HG02885 (cell line): ENCODE measurements at regions not wholly inside any gene's neighbourhood (a gene's known extent, or its start where the extent isn't known, plus 50 kb on each side); places are given as distances from the start of the nearest gene placed in this dataset.

Experiments used
- ATAC-seq: cut with Tn5 transposase; IDR thresholded peaks from one replicate; pipeline ENCODE4 v1.9.1; 2021; ENCODE audit warnings: mild to moderate bottlenecking; ENCODE audit not compliant: unreplicated experiment, poor library complexity

DNA sequence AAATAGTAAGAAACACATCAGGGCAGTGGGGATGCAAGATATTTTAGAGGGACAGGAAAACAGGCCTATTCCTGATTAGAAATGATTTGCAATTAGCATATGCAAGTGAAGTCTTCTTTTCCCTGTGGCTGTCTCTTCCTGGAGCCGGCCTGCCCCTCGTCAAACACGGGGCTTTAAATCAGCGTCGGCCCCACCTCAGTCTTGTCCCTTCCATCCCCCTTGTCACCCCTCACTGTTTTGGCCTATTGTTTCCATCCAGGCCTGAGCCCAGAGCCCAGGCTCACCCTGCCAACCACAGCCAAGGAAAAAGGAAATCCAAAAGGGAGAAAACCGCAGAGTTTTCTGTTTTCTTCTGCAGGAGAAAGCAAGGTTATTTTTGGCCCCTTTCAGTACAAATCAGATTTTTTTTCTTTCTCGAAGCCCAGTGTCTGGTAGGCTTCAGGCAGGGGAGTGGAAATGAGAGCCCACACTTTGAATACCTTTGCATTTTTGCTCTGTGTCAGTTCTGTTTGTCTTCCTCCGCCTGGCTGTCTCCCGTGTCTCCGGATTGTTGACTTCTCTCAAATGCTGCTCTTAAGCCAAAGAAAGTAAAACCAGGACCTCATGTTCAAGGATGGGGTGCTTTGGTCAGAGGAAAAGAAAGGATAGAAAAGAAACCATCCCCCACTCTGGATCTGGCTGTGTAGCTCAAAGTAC lies 399.9 kb upstream of the CDH11 start:
- no peak for ATAC-seq

DNA sequence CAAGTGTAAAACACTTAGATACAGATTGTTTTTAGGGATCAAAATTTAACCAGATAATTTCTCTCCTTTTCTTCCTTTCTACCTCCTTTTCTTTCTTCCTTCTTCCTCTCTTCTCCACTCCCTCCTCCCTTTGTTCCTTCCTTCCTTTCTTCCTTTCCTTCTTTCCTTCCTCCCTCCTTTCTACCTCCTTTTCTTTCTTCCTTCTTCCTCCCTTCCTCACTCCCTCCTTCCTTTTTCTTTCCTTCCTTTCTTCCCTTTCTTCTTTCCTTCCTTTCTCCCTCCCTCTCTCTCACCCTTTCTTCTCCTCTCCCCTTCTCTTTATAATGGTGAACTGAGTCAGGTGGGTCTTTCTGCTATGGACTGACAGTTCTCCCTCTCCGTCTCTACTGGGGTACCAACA lies 397.5 kb upstream of the CDH11 start:
- no peak for ATAC-seq

DNA sequence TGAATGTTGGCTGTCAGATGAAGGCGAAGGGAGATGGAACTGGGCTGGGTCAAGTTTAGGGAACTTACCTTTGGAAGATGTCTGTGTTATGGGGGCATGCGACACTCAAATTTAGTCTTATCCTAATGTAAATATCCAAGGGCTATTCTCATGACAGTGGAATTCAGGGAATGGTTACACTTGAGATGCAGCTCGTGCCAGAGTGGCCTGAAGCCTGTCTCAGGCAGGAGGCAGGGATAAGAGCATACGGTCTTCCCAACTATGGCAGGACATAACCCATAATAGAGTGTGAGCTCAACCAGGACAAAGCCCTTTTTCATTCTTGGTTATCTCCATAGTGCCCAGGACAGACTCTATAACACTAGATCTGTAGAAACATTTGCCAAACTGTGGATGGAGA lies 393.3 kb upstream of the CDH11 start:
- ATAC-seq, result no peak

DNA sequence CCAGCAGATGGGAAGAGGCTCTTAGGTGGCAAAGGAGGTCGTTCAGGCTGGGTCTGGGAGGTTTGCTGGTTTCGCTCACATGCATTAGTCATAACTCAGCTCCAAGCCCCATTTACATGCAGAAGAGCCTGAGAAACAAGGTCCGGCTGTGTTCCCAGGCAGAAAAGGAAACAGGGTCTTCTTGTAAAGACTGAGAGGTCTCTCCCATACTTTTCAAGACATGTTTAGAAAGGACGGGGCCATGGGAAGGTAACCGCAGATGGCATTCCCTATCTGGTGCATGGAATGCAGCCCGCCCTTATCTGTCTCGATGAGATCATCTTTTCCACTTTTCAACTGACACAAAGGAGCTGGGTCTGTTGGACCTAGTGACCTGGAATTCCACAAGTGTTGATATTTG lies 389.0 kb upstream of the CDH11 start:
- ATAC-seq, result no peak

DNA sequence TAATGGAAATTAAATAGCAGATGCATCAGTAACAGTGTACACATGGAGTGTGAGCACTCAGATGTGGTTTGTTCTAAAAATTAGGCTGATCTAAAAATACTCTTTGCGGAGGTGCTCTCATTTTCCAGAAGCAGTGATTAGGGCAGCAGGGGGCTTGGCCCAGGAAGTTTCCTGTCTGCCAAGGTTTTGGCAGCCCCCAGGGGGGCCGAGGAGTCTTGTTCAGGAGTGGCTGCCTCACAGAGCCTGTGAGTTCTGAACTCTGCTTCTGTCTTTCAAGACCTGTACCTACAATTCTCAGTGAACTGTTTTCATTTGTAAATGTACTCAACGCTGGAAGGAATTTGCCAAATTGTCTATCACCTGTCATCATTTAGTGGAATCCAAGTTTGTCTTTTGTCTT lies 388.4 kb upstream of the CDH11 start:
- ATAC-seq, result no peak

DNA sequence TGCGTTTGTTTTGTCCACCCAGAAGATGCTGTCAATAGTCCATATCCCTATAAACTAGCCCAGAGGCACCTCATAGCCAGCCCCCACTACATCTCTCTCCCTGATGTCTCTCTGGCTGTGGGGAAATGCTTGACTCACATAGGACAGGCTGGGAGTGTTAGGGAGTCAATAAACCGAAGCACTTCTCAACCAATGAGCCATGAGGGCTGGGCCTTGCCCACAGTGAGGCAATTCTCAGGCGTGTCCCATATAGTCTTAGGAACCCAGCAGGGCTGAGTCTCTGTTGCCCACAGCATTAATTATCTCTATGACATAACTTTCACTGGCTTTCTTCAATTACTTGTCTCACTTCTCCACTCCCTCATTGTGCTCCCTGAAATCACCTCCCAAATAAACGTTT lies 387.3 kb upstream of the CDH11 start:
- ATAC-seq, result no peak

DNA sequence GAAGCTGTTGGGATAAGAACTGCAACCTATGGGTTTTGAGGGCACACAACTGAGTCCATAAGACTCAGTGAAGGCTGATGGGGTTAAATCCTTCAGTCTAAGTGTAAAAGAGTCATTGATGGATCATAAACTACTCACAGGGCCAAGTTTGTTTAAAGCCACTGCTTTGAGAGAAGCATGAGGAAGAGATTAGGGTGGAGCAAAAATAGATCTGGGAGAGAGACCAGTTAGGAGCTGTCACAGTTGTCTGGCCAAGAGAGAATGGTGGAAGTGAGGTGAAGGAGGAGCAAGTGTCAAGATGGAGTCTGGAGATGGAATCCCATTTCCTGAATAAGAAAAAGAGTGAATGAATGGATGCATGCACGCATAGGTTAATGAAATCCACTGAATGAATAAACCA lies 379.1 kb upstream of the CDH11 start:
- no peak for ATAC-seq

DNA sequence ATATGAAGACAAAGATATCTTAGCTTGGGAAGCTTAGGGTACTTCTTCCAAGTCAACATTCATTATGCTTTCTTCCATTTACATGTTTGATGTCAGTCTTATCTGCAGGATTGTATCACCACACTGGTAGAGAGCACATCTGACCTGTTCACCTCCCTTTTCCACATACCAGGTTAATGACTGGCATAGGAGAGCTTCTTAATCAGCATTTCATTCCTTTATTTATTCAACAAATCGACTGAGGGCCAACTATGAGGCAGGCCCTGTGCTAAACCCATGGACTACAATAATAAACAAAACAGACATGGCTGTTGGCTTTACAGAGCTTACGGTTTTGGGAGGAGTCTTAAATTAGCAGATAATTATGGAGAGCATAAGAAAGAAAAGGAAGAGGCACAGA lies 378.1 kb upstream of the CDH11 start:
- no peak for ATAC-seq

DNA sequence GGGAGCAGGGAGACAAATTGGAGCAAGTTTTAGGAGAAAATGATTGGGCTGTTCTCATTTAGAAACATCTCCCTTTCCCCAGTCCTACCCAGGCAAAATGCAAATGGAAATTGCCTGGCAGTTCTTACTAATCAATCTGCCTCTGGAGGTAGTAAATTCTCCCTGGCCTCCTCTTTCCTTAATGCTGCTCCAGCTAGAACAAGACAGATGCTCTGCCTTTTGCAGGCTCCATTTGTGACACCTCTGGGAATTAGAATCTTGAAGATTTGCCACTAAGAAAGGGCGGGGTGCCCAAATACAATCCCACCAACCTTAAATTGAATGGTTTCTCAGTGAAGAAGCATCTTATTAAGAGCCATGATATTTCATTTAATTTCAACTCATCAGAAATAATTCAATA lies 377.7 kb upstream of the CDH11 start:
- ATAC-seq, result no peak

DNA sequence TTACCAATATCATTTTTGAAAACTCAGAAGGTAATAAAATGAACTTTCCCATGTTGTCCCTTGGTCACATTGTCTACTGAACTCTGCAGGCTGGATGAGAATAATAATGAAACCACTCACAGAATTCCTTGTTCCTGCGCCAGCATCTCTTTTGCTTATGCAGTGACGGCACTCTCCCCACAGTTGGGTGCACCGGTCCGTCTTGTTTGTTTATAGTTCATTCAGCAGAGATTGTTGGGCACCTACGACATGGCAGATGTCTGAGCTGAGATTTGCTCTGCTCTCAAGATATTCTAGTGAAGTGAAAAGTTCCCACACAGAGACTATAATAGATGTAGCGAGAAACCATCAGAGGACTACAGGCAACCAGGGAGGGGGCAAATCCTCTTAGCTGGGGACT lies 375.7 kb upstream of the CDH11 start:
- no peak for ATAC-seq

DNA sequence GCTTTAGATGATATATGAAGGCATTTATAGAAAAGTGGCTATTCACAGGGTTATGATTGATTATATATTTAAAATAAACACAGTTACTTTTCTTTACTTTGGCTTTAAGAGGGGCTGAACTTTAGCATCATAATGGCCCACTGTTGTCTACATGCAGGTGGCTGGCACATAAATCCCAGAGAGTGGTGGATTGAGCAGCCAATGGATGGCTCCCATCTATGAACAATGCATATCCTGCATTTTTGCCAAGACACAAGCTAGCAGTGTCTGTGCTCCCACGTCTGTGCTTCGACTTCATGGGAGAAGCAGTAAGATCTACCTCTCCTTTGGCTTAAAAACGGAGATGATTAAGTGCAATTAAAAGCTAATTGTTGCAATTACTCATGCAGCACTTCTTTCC lies 373.2 kb upstream of the CDH11 start:
- ATAC-seq, result no peak

DNA sequence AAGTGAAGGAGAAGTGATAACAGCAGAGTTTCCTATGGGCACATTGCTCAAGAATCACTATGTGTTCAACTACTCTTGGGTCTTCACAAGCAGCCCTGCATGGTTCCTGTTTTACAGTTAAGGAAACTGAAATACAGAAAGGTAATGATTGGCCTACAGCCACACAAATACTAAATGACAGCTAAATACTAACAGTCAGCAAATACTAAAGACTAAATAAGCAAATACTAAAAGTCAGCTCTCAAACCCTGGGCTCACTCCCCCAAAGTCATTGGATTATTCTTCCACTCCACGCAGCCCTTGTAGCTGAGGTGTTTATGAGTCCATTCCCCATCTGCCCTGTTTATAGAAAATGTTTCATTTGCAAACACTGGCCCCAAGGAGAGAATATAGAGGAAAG lies 372.7 kb upstream of the CDH11 start:
- ATAC-seq, result no peak

DNA sequence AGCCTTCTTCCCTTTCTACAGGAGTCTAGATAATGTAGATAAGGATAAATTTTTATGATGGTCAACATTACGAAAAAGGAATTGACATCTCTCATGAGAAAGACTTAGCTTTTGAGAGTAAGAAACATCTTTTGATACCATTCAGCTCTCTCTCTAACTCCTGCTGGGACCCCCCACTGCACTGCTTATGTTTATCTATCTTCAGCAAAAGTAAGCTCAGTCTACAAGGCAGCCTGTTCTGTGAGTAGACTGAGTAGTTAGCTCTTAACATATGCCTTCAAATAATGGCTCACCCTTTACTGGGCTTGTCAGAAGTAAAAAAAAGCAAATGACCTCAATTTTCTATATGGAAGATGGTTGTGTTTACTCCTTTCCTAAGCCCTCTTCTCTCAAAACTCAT lies 372.2 kb upstream of the CDH11 start:
- ATAC-seq, result no peak

DNA sequence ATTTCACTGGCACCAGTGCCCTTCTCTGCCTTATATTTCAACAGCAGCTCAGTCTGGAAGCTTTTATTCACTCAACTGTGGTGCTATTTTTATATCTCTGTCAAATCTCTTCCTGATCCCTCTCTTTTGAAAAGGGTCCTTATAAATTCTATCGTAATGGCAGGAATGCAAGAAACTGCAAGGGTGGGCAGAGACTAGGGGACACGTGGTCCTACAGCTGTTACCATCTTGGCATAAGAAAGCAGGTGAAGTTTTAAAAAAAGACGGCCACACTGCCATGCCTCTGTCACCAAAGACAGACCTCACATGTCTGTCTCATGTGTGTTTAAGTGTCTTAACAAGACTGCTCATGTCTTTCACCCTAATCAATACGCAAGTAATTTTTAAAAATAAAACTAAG lies 368.4 kb upstream of the CDH11 start:
- ATAC-seq, result no peak

DNA sequence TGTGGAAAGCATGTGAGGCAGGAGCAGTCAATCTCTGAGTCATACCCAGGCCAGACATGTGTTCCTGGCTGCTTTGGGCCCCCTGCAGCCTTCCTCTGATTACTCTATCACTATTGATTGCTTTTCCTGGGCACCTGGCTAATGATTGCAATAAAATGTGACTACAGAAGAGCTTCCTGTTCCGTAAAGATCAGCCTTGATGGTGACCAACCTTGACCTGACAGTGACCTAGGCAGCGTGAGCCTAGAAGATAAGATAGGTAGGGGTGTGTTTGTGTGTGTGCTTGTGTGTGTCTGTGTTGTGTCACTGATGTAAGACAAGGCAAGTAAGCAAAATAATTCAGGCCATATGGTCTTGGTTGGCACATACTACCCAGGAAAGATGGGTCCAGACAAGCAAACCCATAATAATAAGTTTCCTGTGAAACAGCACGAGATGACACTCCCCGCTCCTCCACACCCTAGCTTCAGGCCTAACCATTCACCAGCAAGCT lies 367.7 kb upstream of the CDH11 start:
- no peak for ATAC-seq

DNA sequence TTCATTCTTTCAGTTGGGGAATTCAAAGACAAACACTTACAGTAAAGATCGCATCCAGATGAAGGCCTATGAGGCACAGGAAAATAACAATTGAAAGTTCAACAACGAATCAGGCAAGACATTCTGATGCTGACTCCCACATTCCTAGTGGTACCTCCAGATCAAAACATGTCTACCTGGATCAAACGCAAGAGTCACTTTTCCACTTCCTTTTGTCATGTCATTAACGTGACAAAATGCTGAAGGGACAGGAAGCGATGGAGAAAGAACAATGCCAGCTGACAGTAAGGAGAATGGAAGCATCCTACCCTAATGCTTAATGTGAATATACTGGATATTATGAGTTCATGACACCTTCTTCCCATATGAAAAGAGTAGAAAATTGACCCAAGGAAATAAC lies 365.4 kb upstream of the CDH11 start:
- no peak for ATAC-seq

DNA sequence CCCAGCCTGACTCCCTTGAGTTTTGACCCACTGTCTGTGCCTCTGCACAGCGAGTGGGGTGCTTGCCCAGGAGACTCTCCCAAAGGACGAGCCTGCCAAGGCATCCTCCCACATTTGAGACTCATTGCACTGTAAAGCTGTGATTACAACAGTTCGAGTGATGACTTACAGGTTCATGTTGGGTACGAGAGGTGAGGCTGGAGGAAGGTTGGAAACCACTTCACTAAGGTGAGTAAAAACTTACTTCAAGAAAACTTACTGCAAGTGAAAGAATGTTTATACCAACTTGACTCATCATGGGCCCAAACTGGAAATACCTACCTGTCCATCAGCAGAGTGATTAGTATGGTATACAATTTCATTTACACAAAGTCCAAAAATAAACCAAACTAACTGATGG lies 360.1 kb upstream of the CDH11 start:
- no peak for ATAC-seq

DNA sequence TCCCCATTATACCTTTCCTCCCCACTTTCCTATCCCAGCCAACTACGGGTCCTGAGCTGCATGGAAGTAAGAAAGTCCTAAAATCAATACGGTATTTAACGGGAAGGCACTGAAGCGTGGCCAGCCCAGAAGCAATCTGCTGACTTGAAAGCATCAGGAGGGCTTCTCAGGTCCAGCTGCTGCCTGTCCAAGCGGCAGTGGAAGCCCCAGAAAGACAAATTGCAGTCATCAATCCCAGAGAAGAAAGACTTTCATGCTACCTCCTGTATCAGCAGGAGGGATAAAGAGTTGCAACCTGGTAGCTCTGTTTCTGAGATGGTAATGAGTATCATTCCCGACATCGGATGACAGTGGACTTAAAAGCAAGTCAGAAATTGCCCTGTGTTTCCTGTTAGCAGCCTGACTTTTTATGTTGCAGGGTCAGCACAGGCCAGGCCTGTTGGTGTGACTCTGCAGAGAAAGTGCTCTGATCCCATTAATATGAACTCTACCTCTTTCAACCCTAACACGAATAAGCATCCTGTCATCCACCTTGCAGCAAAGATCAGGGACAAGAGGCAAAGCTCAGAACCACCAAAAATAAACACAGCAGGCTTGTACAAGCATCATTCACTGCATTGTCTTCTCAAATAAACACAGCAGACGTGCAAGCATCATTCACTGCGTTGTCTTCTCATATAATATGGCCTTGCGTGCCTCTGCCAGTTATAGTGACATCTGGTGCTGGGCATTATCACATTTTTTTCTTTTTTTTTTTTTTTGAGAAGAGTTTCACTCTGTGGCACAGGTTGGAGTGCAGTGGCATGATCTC lies 358.6 kb upstream of the CDH11 start:
- ATAC-seq, result no peak

DNA sequence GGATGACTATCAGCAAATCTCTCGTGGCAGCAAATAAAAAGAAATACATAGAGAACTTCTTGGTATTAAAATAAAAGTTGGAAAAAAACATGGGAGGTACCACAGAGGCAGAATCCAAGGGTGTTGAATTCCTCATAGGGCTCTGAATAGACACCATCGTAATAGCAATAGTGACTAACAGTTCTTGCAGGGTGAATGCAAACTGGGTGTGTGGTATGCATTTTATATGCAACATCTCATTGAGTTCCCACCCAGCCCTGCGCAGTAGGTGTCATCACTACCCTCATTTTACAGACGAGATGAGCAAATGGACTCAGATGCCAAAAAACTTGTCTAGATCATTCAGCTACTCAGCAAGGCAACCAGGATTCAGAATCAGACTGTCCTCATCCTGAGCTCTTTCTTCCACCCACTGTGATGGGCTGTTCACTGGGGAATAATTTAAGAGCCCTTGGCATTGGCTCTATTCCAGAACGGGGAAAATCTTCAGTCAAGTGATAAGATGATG lies 354.6 kb upstream of the CDH11 start:
- no peak for ATAC-seq

DNA sequence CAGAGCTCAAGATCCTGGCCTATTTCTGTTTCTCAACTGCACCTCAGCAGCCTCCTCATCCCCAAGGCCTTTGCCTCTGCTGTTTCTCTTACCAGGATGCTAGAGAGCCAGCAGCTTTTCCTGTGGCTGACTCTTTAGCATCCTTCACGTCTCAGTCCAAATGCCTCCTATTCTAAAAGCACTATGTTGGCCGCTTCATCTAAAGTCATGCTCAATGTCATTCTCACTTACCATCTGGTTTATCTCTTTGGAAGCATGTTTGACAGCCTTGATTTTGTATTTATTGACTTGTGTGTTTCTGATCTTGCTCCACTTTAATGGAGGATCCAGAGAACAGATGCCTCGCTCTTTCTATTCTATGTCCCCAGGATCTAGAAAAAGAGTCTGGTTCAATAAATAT lies 351.8 kb upstream of the CDH11 start:
- ATAC-seq, result no peak

DNA sequence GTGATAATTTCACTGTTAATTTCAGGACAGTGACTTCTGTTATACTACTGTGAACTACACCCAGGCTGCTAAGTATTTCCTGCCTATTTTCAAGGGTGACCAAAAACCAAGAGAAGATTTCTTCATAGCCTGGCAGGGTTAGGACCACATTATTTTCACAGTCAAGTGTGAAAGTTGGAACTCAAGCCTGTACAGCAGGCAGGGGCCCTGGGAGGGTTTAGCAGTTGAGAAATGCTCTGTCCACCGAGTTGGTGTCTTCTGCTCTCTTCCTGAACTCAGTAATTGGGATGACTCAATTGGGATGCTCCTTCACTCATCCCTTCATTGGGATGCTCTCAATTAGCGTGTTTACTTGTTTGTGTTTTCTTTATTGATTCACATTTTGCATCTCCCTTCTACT lies 347.3 kb upstream of the CDH11 start:
- ATAC-seq, result no peak

DNA sequence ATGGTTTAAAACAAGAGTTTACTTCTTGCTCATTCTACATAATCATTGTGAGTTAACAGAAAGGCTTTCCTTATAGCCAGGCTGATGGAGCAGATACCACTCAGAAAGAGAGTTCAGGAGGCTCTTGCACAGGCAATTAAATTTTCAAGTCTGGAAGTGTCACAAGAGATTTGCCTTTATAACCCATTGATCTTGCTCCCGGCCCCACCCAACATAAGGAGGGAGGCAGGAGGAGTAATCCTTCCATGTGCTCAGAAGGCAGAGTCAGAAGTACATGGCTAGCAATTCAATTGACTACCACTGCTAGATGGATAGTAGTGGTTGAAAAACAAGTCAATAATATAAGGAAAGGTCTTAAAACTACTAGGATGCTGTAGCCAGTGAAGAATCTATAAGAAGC lies 346.3 kb upstream of the CDH11 start:
- ATAC-seq, result no peak
